Kidney epithelial cell (primary cell): ENCODE measurements at regions not wholly inside any gene's neighbourhood (a gene's known extent, or its start where the extent isn't known, plus 50 kb on each side); places are given as distances from the start of the nearest gene placed in this dataset.

Experiments used
- DNase-seq: peaks from one replicate; pipeline ENCODE4 v3.0.0-alpha.2; 2010; ENCODE audit warnings: low read depth
- H3K27me3 ChIP-seq: 2 replicates; pipeline ENCODE4 v1.6.0; 2011; ENCODE audit warnings: low read length; ENCODE audit not compliant: control insufficient read depth, insufficient read depth
- H3K36me3 ChIP-seq: 2 replicates; pipeline ENCODE4 v1.5.1; 2011; ENCODE audit warnings: low read length; ENCODE audit not compliant: control insufficient read depth, insufficient read depth
- H3K4me3 ChIP-seq: 2 replicates; pipeline ENCODE4 v1.5.1; 2011; ENCODE audit warnings: low read depth, mild to moderate bottlenecking, control low read depth, low read length
- CTCF ChIP-seq: IDR thresholded peaks from 2 replicates; pipeline ENCODE4 v1.5.1; 2011; ENCODE audit warnings: mild to moderate bottlenecking, moderate library complexity, low read length, control low read depth, inconsistent platforms; ENCODE audit not compliant: insufficient read depth, poor library complexity, severe bottlenecking

GRCh38 chr6:170165471-170166117 lies 125.3 kb downstream of the DLL1 start:
- H3K27me3 ChIP-seq: no peaks in the 10 kb centered on the region
- no peaks in the 10 kb centered on the region for H3K36me3 ChIP-seq
- no peak for TF ChIP-seq CTCF
- DNase-seq: no peak
- no peak overlapping the region for H3K4me3 ChIP-seq

- no peak for DNase-seq
- no peak for TF ChIP-seq CTCF
- no peaks in the 10 kb centered on the region for H3K27me3 ChIP-seq
- no peak overlapping the region for H3K4me3 ChIP-seq
- no peaks in the 10 kb centered on the region for H3K36me3 ChIP-seq
These were observed 125.8 kb downstream of the DLL1 start for GRCh38 chr6:170165085-170165470.

GRCh38 chr6:170164271-170164900 lies 126.5 kb downstream of the DLL1 start:
- H3K27me3 ChIP-seq: no peaks in the 10 kb centered on the region
- no peak for TF ChIP-seq CTCF
- H3K4me3 ChIP-seq: no peak overlapping the region
- DNase-seq: no peak
- no peaks in the 10 kb centered on the region for H3K36me3 ChIP-seq

GRCh38 chr6:170163405-170164170 lies 127.3 kb downstream of the DLL1 start:
- no peak overlapping the region for H3K4me3 ChIP-seq
- no peak for DNase-seq
- no peaks in the 10 kb centered on the region for H3K27me3 ChIP-seq
- no peaks in the 10 kb centered on the region for H3K36me3 ChIP-seq
- TF ChIP-seq CTCF: no peak

- TF ChIP-seq CTCF: no peak
- Histone ChIP-seq H3K36me3 (no peaks in the 10 kb centered on the region), H3K4me3 (no peak overlapping the region), H3K27me3 (no peaks in the 10 kb centered on the region)
- no peak for DNase-seq
These were observed 128.0 kb downstream of the DLL1 start for GRCh38 chr6:170162775-170163404.
